ENCODE measurements at regions not wholly inside any gene's neighbourhood (a gene's known extent, or its start where the extent isn't known, plus 50 kb on each side); places are given as distances from the start of the nearest gene placed in this dataset.

DNA sequence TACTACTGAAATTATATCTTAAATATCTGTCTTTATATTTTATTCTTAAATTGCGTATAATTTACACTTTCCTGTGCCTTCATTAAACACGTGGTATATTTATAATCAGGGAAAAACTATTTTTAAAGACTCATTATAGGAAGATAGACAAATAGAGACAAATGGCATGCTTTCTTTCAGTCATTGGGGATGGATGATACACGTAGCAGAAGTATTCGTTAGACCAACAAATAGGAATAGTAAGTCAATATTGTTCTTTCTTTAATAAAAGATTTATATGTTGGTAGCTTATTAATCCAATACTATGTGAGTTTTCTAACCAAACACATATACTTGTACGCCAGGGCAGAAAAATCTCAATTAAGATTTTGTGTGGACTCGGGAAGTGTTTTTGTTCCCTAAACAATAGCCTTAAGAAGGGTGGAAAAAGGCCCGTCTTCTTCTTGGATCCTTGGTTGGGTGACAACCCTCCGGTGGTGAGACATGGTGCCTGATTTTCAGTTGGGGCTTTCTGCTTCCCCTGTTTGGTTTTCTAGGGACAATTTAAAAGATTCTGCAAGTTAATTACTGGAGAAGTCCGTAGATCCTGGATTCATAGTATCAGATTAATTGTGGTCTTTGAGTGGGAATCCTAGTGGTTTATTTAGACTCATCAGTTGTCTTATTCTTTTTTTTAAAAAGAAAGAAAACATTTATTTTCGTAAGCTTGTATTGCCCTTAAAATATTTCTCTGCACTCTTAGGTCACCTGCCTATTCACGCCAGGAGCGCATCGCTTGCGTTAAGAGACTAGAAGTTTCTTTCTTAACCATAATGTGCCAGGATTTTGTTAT, 83.5 kb upstream of the WNT7B start:
- Histone ChIP-seq H3K36me3 (ENCODE audit: control insufficient read depth, insufficient read depth, low read length) (no peaks in the 10 kb centered on the region; the same call in 1 of the 2 replicates), H3K4me3 (ENCODE audit: low read depth, low read length) (no peak overlapping the region), H3K27me3 (ENCODE audit: control insufficient read depth, insufficient read depth, low read length) (no peaks in the 10 kb centered on the region)
- CTCF ChIA-PET, result interaction anchor here (1.4 kb wide), 1 partner anchor 54 kb away, joined by 7 read pairs; no protein-coding TSS in a partner anchor
- POLR2A ChIA-PET, result no interaction called here
- DNase-seq (ENCODE audit: low read depth), result no peak
- TF ChIP-seq, protein P1, sequence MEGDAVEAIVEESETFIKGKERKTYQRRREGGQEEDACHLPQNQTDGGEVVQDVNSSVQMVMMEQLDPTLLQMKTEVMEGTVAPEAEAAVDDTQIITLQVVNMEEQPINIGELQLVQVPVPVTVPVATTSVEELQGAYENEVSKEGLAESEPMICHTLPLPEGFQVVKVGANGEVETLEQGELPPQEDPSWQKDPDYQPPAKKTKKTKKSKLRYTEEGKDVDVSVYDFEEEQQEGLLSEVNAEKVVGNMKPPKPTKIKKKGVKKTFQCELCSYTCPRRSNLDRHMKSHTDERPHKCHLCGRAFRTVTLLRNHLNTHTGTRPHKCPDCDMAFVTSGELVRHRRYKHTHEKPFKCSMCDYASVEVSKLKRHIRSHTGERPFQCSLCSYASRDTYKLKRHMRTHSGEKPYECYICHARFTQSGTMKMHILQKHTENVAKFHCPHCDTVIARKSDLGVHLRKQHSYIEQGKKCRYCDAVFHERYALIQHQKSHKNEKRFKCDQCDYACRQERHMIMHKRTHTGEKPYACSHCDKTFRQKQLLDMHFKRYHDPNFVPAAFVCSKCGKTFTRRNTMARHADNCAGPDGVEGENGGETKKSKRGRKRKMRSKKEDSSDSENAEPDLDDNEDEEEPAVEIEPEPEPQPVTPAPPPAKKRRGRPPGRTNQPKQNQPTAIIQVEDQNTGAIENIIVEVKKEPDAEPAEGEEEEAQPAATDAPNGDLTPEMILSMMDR (IDR thresholded peaks at IDR 0.05; ENCODE audit: insufficient read depth, low read depth, low read length), result no peak

DNA sequence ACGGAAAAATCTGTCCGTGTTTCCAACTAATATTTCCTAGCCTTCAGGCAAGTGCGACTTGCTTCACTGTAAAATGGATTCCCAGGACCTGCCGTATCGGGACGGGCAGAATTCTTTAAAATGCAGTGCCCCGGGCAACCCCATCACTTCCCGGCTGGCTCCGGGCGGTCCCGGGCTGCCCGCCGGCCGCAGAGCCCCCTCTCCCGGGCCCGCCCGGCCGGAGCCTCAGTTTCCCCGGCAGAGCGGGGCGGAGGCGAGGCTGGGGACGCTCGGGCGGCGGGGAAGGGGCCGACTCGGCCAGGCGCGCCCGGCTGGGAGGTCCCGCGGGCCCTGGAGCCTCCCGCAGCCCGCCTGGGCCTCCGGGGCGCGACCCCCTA, 84.2 kb upstream of the WNT7B start:
- DNase-seq (ENCODE audit: low read depth), result no peak
- no peaks in the 10 kb centered on the region; the same call in 1 of the 2 replicates for H3K36me3 ChIP-seq (ENCODE audit: control insufficient read depth, insufficient read depth, low read length)
- ChIA-PET POLR2A (no interaction called here), CTCF (no interaction called here)
- TF ChIP-seq, protein P1 (IDR thresholded peaks at IDR 0.05; ENCODE audit: insufficient read depth, low read depth, low read length), result no peak
- no peak overlapping the region for H3K4me3 ChIP-seq (ENCODE audit: low read depth, low read length)
- H3K27me3 ChIP-seq (ENCODE audit: control insufficient read depth, insufficient read depth, low read length), result no peaks in the 10 kb centered on the region

- TF ChIP-seq, protein P1 (IDR thresholded peaks at IDR 0.05; ENCODE audit: insufficient read depth, low read depth, low read length), result no peak
- ChIA-PET CTCF (no interaction called here), POLR2A (no interaction called here)
- DNase-seq (ENCODE audit: low read depth), result no peak
- Histone ChIP-seq H3K4me3 (ENCODE audit: low read depth, low read length) (no peak overlapping the region), H3K27me3 (ENCODE audit: control insufficient read depth, insufficient read depth, low read length) (no peaks in the 10 kb centered on the region), H3K36me3 (ENCODE audit: control insufficient read depth, insufficient read depth, low read length) (no peaks in the 10 kb centered on the region; the same call in 1 of the 2 replicates)
These were observed 84.7 kb upstream of the WNT7B start for GRCh38 chr22:46061501-46062231.

GRCh38 chr22:46062232-46062615, 85.3 kb upstream of the WNT7B start:
- Histone ChIP-seq H3K36me3 (ENCODE audit: control insufficient read depth, insufficient read depth, low read length) (no peaks in the 10 kb centered on the region; the same call in 1 of the 2 replicates), H3K27me3 (ENCODE audit: control insufficient read depth, insufficient read depth, low read length) (no peaks in the 10 kb centered on the region), H3K4me3 (ENCODE audit: low read depth, low read length) (no peak overlapping the region)
- CTCF ChIA-PET, result interaction anchor here (1.2 kb wide), 1 partner anchor 11 kb away, joined by 3 read pairs; no protein-coding TSS in a partner anchor
- POLR2A ChIA-PET, result no interaction called here
- no peak for DNase-seq (ENCODE audit: low read depth)
- TF ChIP-seq, protein P1 (IDR thresholded peaks at IDR 0.05; ENCODE audit: insufficient read depth, low read depth, low read length), result no peak

GRCh38 chr22:46062971-46063631, 86.1 kb upstream of the WNT7B start:
- DNase-seq (ENCODE audit: low read depth), result no peak
- ChIA-PET POLR2A (no interaction called here), CTCF (interaction anchor here (1.2 kb wide), 2 partner anchors 10 to 57 kb away, joined by 3 to 4 read pairs; no protein-coding TSS in a partner anchor)
- H3K27me3 ChIP-seq (ENCODE audit: control insufficient read depth, insufficient read depth, low read length), result no peaks in the 10 kb centered on the region
- TF ChIP-seq, protein P1 (IDR thresholded peaks at IDR 0.05; ENCODE audit: insufficient read depth, low read depth, low read length), result no peak
- H3K4me3 ChIP-seq (ENCODE audit: low read depth, low read length), result no peak overlapping the region
- no peaks in the 10 kb centered on the region; the same call in 1 of the 2 replicates for H3K36me3 ChIP-seq (ENCODE audit: control insufficient read depth, insufficient read depth, low read length)

Measured in BJ (cell line).